GM19351 (cell line): ENCODE measurements at regions not wholly inside any gene's neighbourhood (a gene's known extent, or its start where the extent isn't known, plus 50 kb on each side); places are given as distances from the start of the nearest gene placed in this dataset.
A peak's percentile ranks its signal among the peaks of the same experiment; 100 is the strongest.

Experiments used
- ATAC-seq: cut with Tn5 transposase; IDR thresholded peaks from one replicate; pipeline ENCODE4 v1.9.1; 2021; ENCODE audit warnings: mild to moderate bottlenecking, moderate library complexity; ENCODE audit not compliant: unreplicated experiment

- ATAC-seq = no peak
Observed at GRCh38 chr13:31956980-31957644, 74.5 kb upstream of the FRY start.

- no peak for ATAC-seq
Observed at GRCh38 chr13:31957772-31958171, 73.8 kb upstream of the FRY start.

GRCh38 chr13:31962731-31963370 is 68.7 kb upstream of the FRY start:
- ATAC-seq = no peak

- ATAC-seq = no peak
Observed at GRCh38 chr13:31963631-31964030, 67.9 kb upstream of the FRY start.

- no peak for ATAC-seq
Observed at GRCh38 chr13:31964168-31964567, 67.4 kb upstream of the FRY start.

- ATAC-seq = peak; percentile 94
Observed at GRCh38 chr13:31965361-31966066, 66.1 kb upstream of the FRY start.

GRCh38 chr13:31967155-31967554 is 64.4 kb upstream of the FRY start:
- no peak for ATAC-seq

- ATAC-seq = no peak
Observed at GRCh38 chr13:31968473-31968872, 63.1 kb upstream of the FRY start.

GRCh38 chr13:31970231-31970930 is 61.2 kb upstream of the FRY start:
- ATAC-seq = no peak

GRCh38 chr13:31972453-31972852 is 59.1 kb upstream of the FRY start:
- ATAC-seq = no peak

GRCh38 chr13:31978021-31978420 is 53.6 kb upstream of the FRY start:
- no peak for ATAC-seq

GRCh38 chr13:31980830-31981229 is 50.7 kb upstream of the FRY start:
- ATAC-seq = no peak
